Right lobe of liver (tissue), 6 donors: ENCODE measurements at regions not wholly inside any gene's neighbourhood (a gene's known extent, or its start where the extent isn't known, plus 50 kb on each side); places are given as distances from the start of the nearest gene placed in this dataset.

ENCODE experiments used
- ATAC-seq, 4 donors: fragments of 200-7000 bp; cut with Tn5 transposase; one replicate each; pipeline ENCODE4 v1.9.1; 2020; ENCODE audit warnings: mild to moderate bottlenecking in 4 of 4, moderate library complexity in 4 of 4
- DNase-seq, 3 donors: peaks; one replicate each; pipeline ENCODE4 v3.0.0-alpha.2; 2020
- H3K27ac ChIP-seq, 3 donors: fragments of 200-600 bp; one replicate each; pipeline ENCODE4 v1.8.0; 2022
- H3K27me3 ChIP-seq, 2 donors: fragments of 200-600 bp; one replicate each; pipeline ENCODE4 v1.8.0; 2022
- H3K36me3 ChIP-seq, 4 donors: fragments of 200-600 bp; sonication (generic) in 1 of 4; one replicate each; pipeline versions ENCODE4 v1.5.1 to v1.8.0; 2017 to 2022; ENCODE audit warnings: control low read depth in 1 of 4
- H3K4me1 ChIP-seq, 4 donors: fragments of 200-600 bp; sonication (generic) in 1 of 4; one replicate each; pipeline versions ENCODE4 v1.5.1 to v1.8.0; 2017 to 2022; ENCODE audit warnings: control low read depth in 1 of 4
- H3K4me3 ChIP-seq, 3 donors: fragments of 200-600 bp; one replicate each; pipeline ENCODE4 v1.8.0; 2022
- H3K9me3 ChIP-seq, 4 donors: fragments of 200-600 bp; sonication (generic) in 1 of 4; one replicate each; pipeline versions ENCODE4 v1.5.1 to v1.8.0; 2017 to 2022; ENCODE audit warnings: control low read depth in 1 of 4
- CTCF ChIP-seq, 4 donors: fragments of 200-600 bp in 3 of 4; fragments of 450-650 bp in 1 of 4; IDR thresholded peaks; one replicate each; pipeline versions ENCODE4 v1.5.1 to v1.8.0; 2016 to 2022; ENCODE audit warnings: antibody characterized with exemption in 4 of 4, mild to moderate bottlenecking in 2 of 4
- POLR2A ChIP-seq: fragments of 450-650 bp; IDR thresholded peaks from one replicate; pipeline ENCODE4 v1.6.1; 2017; ENCODE audit warnings: antibody characterized with exemption, mild to moderate bottlenecking
- WGBS: methylation state at CpG from one replicate; pipeline ENCODE4 v1.1.6; 2018; ENCODE audit warnings: low coverage, low lambda C conversion rate; ENCODE audit not compliant: insufficient coverage; ENCODE audit errors: missing lambda C conversion rate; 5-methylcytosine and 5-hydroxymethylcytosine counted together
- intact Hi-C, 2 donors: fragments of 100-400 bp; cut with DNase I; formaldehyde crosslinking; loops; one replicate each; pipeline versions ENCODE4 v1.11.2 to v1.14.1; 2022
- donor health status: DM: no; HTN: yes; CAD: no.
- donor health status: DM: no; HTN: no; CAD: no.
- donor health status: DM: no; HTN: no; CAD: no.
- donor health status: DM: no; HTN: yes; CAD: no.
- donor health status: DM: no; HTN: yes; CAD: no.

- intact Hi-C loops: no loop called here
- no peak for TF ChIP-seq CTCF (IDR thresholded peaks at IDR 0.05)
- TF ChIP-seq POLR2A: no peak
- Histone ChIP-seq H3K27ac (no peak overlapping the region), H3K36me3 (no peaks in the 10 kb centered on the region), H3K27me3 (no peaks in the 10 kb centered on the region), H3K9me3 (no peaks in the 10 kb centered on the region), H3K4me3 (no peak overlapping the region), H3K4me1 (no peaks in the 10 kb centered on the region)
- ATAC-seq: no peak
- DNase-seq: no peak
- 49% methylated on average over 2 of the region's 2 CpGs for WGBS
These were observed 158.5 kb downstream of the JCAD start for GRCh38 chr10:29900865-29901264.

GRCh38 chr10:29897999-29898716, 161.2 kb downstream of the JCAD start:
- 78% methylated on average over 6 of the region's 6 CpGs for WGBS
- no peak overlapping the region for H3K27ac ChIP-seq
- DNase-seq (peak in 1 of 3 donors; percentile 58), ATAC-seq (peak in 2 of 4 donors; percentile 40 to 41)
- no peaks in the 10 kb centered on the region for H3K4me1 ChIP-seq
- intact Hi-C loops: no loop called here
- TF ChIP-seq POLR2A: no peak
- TF ChIP-seq CTCF (IDR thresholded peaks at IDR 0.05): no peak
- H3K36me3 ChIP-seq: no peaks in the 10 kb centered on the region
- no peaks in the 10 kb centered on the region for H3K9me3 ChIP-seq
- H3K27me3 ChIP-seq: no peaks in the 10 kb centered on the region
- no peak overlapping the region for H3K4me3 ChIP-seq

DNA sequence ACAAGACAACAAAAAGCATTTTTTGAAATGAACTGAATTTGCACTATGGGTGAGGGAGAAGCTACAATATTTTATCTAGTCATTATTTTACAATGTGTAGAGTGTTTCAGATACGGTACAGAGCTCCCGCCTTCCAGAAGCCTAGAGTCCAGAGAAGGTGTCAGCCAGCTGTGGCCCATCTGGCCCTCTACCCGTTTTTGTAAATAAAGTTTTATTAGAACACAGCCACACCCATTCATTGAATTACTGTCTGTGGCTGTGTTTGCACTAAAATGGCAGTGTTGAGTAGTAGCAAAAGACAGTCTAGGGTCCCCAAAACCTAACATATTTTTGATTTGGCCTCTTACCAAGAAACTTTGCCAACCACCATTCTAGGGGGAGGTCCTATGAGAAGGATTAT, 162.0 kb downstream of the JCAD start:
- H3K36me3 ChIP-seq: no peaks in the 10 kb centered on the region
- TF ChIP-seq POLR2A (no peak), CTCF (IDR thresholded peaks at IDR 0.05) (no peak)
- no peak for DNase-seq
- no peaks in the 10 kb centered on the region for H3K4me1 ChIP-seq
- H3K27me3 ChIP-seq: no peaks in the 10 kb centered on the region
- H3K27ac ChIP-seq: no peak overlapping the region
- no peak overlapping the region for H3K4me3 ChIP-seq
- intact Hi-C loops: no loop called here
- no peaks in the 10 kb centered on the region for H3K9me3 ChIP-seq
- WGBS: 87% methylated on average over 3 of the region's 3 CpGs
- ATAC-seq: no peak

DNA sequence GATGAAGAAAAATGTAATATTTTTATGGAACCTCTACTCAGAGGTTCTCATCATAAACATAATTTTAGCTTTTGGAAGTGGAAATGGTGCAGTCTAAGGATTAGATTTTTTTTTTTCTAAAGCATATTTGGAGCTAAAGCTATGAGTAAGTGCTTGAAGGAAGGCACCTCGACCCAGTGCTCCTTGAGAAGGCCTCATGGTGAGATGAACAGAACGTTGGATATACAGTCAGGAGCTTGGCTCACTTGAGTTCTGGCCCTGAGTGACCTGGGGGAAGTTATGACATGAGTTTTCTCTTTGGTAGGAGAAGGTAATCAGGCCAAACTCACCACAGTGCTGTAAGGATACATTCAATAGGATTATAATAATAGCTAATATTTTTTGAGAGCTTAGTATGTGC, 163.3 kb downstream of the JCAD start:
- H3K9me3 ChIP-seq: no peaks in the 10 kb centered on the region
- ATAC-seq (no peak), DNase-seq (no peak)
- H3K27ac ChIP-seq: peak overlapping the region in 2 of 3 donors; percentile 5 to 53
- H3K4me1 ChIP-seq: no peaks in the 10 kb centered on the region
- no peak overlapping the region for H3K4me3 ChIP-seq
- no peaks in the 10 kb centered on the region for H3K27me3 ChIP-seq
- TF ChIP-seq POLR2A (no peak), CTCF (IDR thresholded peaks at IDR 0.05) (no peak)
- no peaks in the 10 kb centered on the region for H3K36me3 ChIP-seq
- intact Hi-C loops: no loop called here
- WGBS: 25% methylated on average over 2 of the region's 2 CpGs
